OCI-LY7 (cell line): ENCODE measurements at regions not wholly inside any gene's neighbourhood (a gene's known extent, or its start where the extent isn't known, plus 50 kb on each side); places are given as distances from the start of the nearest gene placed in this dataset.

Experiments
- EZH2phosphoT487 ChIP-seq: fragments of 200-600 bp; sonication (generic); IDR thresholded peaks from 2 replicates; pipeline ENCODE4 v1.6.1; 2018; ENCODE audit warnings: low read depth, borderline replicate concordance, mild to moderate bottlenecking, mixed run types, antibody characterized with exemption, low read length, moderate library complexity, mixed read lengths
- TF ChIP-seq, protein P1 (sequence below): fragments of 200-600 bp; sonication (generic); conservative IDR thresholded peaks from 2 replicates; pipeline ENCODE4 v1.5.1; 2014; ENCODE audit warnings: mild to moderate bottlenecking, antibody characterized with exemption, low read length, moderate library complexity, mixed read lengths

DNA sequence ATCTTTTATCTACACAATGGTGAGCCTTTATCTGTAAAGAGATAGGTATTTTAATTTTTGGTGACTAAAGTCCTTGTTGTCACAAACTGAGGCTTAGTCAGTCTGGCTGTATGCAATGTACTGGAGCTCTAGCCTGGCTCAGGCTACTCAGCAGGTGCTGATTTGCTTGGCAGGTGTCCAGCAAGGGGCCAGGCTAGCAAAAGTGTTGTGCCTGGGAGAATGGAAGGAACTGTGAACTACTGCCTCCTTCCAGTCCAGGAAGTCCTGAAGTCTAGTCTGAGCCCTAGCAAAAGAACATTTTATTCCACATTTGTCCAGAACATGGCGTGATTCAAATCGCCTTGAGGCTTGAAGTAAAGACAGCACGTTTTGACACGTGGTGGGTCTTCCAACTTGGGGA, 260.5 kb downstream of the CCDC85A start:
- TF ChIP-seq, protein P1, sequence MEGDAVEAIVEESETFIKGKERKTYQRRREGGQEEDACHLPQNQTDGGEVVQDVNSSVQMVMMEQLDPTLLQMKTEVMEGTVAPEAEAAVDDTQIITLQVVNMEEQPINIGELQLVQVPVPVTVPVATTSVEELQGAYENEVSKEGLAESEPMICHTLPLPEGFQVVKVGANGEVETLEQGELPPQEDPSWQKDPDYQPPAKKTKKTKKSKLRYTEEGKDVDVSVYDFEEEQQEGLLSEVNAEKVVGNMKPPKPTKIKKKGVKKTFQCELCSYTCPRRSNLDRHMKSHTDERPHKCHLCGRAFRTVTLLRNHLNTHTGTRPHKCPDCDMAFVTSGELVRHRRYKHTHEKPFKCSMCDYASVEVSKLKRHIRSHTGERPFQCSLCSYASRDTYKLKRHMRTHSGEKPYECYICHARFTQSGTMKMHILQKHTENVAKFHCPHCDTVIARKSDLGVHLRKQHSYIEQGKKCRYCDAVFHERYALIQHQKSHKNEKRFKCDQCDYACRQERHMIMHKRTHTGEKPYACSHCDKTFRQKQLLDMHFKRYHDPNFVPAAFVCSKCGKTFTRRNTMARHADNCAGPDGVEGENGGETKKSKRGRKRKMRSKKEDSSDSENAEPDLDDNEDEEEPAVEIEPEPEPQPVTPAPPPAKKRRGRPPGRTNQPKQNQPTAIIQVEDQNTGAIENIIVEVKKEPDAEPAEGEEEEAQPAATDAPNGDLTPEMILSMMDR, result no peak
- no peak for TF ChIP-seq EZH2phosphoT487
